GM12872 (cell line): ENCODE measurements at regions not wholly inside any gene's neighbourhood (a gene's known extent, or its start where the extent isn't known, plus 50 kb on each side); places are given as distances from the start of the nearest gene placed in this dataset.

Experiments
- TF ChIP-seq, protein P1 (sequence below): IDR thresholded peaks from 3 replicates; pipeline ENCODE4 v1.5.1; 2011; ENCODE audit warnings: low read depth, mild to moderate bottlenecking, low read length, moderate library complexity; ENCODE audit not compliant: insufficient read depth

DNA sequence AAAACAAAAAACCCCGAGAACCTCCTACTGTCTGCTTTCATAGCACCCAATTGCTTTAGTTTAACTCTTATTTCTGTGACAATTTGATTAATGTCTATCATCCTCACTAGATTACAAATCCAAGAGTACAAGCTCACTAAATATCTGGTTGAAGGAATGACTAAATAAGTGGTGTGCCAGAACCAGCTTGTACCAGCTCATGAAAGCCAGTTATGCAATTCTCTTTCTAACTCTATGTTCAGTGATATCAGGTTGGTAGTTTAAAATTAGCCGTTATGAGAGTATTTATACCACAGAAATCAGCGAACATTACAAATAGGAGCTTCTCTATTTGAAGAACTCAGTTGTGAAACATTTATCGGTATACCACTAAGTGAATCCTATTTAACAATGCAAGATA lies 137.2 kb upstream of the MITF start:
- TF ChIP-seq, protein P1, sequence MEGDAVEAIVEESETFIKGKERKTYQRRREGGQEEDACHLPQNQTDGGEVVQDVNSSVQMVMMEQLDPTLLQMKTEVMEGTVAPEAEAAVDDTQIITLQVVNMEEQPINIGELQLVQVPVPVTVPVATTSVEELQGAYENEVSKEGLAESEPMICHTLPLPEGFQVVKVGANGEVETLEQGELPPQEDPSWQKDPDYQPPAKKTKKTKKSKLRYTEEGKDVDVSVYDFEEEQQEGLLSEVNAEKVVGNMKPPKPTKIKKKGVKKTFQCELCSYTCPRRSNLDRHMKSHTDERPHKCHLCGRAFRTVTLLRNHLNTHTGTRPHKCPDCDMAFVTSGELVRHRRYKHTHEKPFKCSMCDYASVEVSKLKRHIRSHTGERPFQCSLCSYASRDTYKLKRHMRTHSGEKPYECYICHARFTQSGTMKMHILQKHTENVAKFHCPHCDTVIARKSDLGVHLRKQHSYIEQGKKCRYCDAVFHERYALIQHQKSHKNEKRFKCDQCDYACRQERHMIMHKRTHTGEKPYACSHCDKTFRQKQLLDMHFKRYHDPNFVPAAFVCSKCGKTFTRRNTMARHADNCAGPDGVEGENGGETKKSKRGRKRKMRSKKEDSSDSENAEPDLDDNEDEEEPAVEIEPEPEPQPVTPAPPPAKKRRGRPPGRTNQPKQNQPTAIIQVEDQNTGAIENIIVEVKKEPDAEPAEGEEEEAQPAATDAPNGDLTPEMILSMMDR = no peak

DNA sequence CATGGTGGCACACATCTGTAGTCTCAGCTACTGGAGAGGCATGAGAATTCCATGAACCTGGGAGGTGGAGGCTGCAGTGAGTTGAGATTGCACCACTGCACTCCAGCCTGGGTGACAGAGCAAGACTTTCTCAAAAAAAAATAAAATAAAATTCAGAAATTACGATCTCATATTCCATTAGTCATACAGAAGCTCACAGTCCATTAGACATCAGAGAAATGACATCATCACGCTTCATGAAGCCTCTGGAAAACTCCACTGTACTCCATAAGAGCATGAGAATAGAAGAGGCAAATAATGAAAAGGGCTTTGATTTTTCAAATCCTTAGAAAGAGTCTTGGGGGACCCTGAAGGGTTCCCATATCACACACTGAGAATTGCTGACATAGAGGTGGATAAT lies 145.0 kb upstream of the MITF start:
- TF ChIP-seq, protein P1 = no peak

DNA sequence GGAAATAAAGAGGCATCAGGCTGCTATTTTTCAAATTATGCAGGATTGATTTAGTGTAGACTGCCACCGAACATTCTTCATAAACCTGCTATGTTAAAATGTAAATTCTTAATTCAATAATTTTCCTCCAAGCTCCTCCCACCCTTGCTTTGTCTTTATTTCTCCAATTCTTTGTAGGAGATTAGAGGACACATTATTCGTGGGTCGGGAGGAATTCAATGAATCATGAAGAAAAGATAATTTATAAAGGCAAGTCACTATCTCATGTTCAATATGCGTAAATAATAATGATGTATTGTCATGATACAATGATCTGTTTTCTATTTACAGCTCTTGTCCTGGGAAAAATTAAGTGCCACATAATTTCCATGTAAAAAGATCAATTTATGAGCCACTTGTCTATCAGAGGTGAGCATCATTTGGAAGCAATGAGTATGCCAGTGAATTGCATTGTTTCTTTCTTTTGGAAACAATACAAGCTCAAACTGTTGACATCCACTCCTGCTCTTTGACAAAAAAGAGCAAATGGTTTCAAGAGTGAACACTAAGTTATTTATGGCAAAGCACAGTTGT lies 148.0 kb upstream of the MITF start:
- TF ChIP-seq, protein P1 = no peak

DNA sequence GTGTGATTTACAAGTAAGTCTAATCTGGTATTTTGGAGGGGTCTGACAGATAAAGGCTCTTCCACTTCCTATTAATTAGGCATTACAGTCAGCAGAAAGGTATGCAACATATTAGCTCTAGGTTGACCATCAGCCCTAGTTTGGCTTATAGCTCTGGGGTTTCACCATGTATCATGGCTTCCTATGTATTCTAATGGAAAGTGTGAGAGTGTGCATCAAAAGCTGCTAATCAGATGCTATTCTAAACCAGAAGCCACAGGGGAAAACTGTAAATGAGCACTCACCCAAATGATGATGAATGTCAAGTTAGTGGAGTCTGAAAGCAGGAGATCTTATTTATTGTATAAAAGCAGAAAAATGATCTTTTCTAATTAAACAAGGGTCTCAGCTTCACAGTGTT lies 149.2 kb upstream of the MITF start:
- TF ChIP-seq, protein P1 = no peak

DNA sequence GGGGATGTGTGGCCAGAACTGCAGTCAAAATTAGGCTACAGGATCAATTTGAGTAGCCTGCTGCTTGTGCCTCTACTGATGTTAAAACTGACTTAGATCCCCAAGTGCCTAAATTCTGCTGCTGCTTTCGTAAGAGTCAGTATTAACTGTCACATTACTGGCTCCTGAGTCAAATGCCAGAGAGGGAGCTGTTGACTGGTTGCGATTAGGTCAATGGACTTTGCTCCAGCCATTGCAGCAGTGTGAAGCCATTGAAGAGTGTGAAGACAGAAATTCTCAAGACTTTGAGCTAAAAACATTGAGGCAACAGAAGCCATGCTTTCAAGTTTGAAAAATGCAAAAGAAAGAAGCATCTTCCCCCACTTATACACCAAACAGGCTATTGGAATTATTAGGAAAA lies 151.1 kb upstream of the MITF start:
- TF ChIP-seq, protein P1 = no peak

DNA sequence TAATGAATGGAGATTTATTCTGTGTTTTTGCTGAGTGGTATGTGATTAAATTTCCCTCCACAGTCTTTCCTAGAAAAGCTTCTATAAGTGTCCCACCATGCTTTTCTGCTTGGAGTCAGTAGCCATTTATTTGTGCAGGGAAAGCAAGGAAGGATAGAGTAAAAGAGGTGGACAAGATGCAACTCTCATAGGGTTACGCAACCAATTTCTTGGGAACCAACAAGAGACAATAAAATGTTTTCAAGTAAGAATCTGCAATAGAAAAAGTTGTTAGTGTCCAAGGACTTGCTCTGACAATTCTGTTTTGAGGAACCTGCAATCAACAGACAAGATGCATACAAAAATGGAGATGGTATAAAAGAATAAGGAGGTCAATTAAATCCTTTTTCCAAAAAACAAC lies 153.8 kb upstream of the MITF start:
- TF ChIP-seq, protein P1 = no peak

DNA sequence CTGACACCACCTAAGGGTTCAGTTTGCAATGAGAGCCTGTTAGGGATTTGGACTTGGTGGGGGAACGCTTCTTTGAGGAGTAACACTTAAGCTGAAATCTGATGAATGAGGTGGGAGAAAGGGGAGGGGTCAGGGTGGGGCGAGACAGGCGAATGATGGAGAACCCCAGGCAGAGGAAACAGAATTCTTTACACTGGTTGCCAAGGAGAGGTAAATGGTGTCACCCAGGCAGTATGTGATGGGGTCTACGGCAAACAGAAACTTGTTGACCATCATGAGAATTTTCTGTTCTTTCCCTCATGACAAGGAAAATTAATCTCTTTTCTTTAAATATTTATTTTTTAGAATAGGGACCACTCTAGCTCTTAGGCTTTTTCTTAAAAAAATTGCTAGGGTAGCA lies 157.2 kb upstream of the MITF start:
- TF ChIP-seq, protein P1 = no peak
